SU-DHL-6 (cell line): ENCODE measurements at regions not wholly inside any gene's neighbourhood (a gene's known extent, or its start where the extent isn't known, plus 50 kb on each side); places are given as distances from the start of the nearest gene placed in this dataset.

Experiments
- CTCF ChIP-seq: fragments of 200-600 bp; sonication (generic); IDR thresholded peaks from one replicate; pipeline ENCODE4 v1.5.1; 2017; ENCODE audit warnings: antibody characterized with exemption, mild to moderate bottlenecking, low read length, moderate library complexity; ENCODE audit not compliant: insufficient read depth, poor library complexity, severe bottlenecking
- EZH2phosphoT487 ChIP-seq: fragments of 200-600 bp; sonication (generic), shearing (Covaris generic); conservative IDR thresholded peaks from 2 replicates; pipeline ENCODE4 v1.6.1; 2018; ENCODE audit warnings: mild to moderate bottlenecking, antibody characterized with exemption, low read length, moderate library complexity, mixed read lengths

GRCh38 chr9:109600142-109600541 is 102.0 kb upstream of the PTPN3 start:
- TF ChIP-seq CTCF (no peak), EZH2phosphoT487 (no peak)
